GM23338 (cell line): ENCODE measurements at regions not wholly inside any gene's neighbourhood (a gene's known extent, or its start where the extent isn't known, plus 50 kb on each side); places are given as distances from the start of the nearest gene placed in this dataset.

Experiments
- ATAC-seq: fragments of 200-7000 bp; cut with Tn5 transposase; 3 replicates; pipeline ENCODE4 v1.9.1; 2020
- DNase-seq: peaks from one replicate; pipeline ENCODE4 v3.0.0-alpha.2; 2015; ENCODE audit warnings: low spot score
- H2AFZ ChIP-seq: fragments of 200-600 bp; sonication (generic); 2 replicates; pipeline ENCODE4 v1.8.0; 2016; ENCODE audit warnings: antibody characterized with exemption, mild to moderate bottlenecking, moderate library complexity
- H3F3A ChIP-seq: fragments of 200-600 bp; sonication (generic); replicated peaks from 2 replicates; pipeline ENCODE4 v1.8.0; 2017; ENCODE audit warnings: antibody characterized with exemption, mixed run types, low read depth
- H3K27ac ChIP-seq: fragments of 200-600 bp; sonication (generic); 2 replicates; pipeline ENCODE4 v1.6.1; 2016; ENCODE audit warnings: low read depth
- H3K27me3 ChIP-seq: fragments of 200-600 bp; sonication (generic); 2 replicates; pipeline ENCODE4 v1.8.0; 2016; ENCODE audit warnings: mild to moderate bottlenecking, mixed run types, moderate library complexity; ENCODE audit not compliant: insufficient read depth
- H3K36me3 ChIP-seq: fragments of 200-600 bp; sonication (generic); 2 replicates; pipeline ENCODE4 v1.8.0; 2016; ENCODE audit warnings: mild to moderate bottlenecking; ENCODE audit not compliant: insufficient read depth
- H3K4me1 ChIP-seq: fragments of 200-600 bp; sonication (generic); 2 replicates; pipeline ENCODE4 v1.8.0; 2016; ENCODE audit warnings: mild to moderate bottlenecking, moderate library complexity; ENCODE audit not compliant: insufficient read depth
- H3K4me2 ChIP-seq: fragments of 200-600 bp; sonication (generic); 2 replicates; pipeline ENCODE4 v1.7.1; 2017; ENCODE audit warnings: mixed run types
- H3K4me3 ChIP-seq: fragments of 200-600 bp; sonication (generic); 2 replicates; pipeline ENCODE4 v1.6.1; 2016; ENCODE audit warnings: mixed run types
- H3K79me2 ChIP-seq: fragments of 200-600 bp; sonication (generic); replicated peaks from 2 replicates; pipeline ENCODE4 v1.8.0; 2017; ENCODE audit warnings: mild to moderate bottlenecking; ENCODE audit not compliant: insufficient read depth
- H3K9me2 ChIP-seq: fragments of 200-600 bp; sonication (generic); 2 replicates; pipeline ENCODE4 v1.8.0; 2017; ENCODE audit not compliant: insufficient read depth
- H4K20me1 ChIP-seq: fragments of 200-600 bp; sonication (generic); replicated peaks from 2 replicates; pipeline ENCODE4 v1.8.0; 2017; ENCODE audit warnings: mild to moderate bottlenecking; ENCODE audit not compliant: insufficient read depth
- H3K27ac Mint-ChIP-seq: 2 replicates; pipeline ENCODE4 v1.8.0; 2020; ENCODE audit warnings: inconsistent platforms, mild to moderate bottlenecking, moderate library complexity, mixed read lengths
- H3K27me3 Mint-ChIP-seq: 3 replicates; pipeline ENCODE4 v1.8.0; 2022; ENCODE audit warnings: low read depth, mild to moderate bottlenecking, moderate library complexity, mixed read lengths, inconsistent platforms; ENCODE audit not compliant: insufficient read depth, poor library complexity
- H3K36me3 Mint-ChIP-seq: 3 replicates; pipeline ENCODE4 v1.8.0; 2021; ENCODE audit warnings: low read depth, mild to moderate bottlenecking, inconsistent platforms, moderate library complexity, mixed read lengths
- H3K4me1 Mint-ChIP-seq: 3 replicates; pipeline ENCODE4 v1.8.0; 2020; ENCODE audit warnings: mild to moderate bottlenecking, inconsistent platforms, mixed read lengths
- H3K4me3 Mint-ChIP-seq: 3 replicates; pipeline ENCODE4 v1.8.0; 2021; ENCODE audit warnings: moderate library complexity, mild to moderate bottlenecking, inconsistent platforms, mixed read lengths
- H3K9me3 Mint-ChIP-seq: 3 replicates; pipeline ENCODE4 v1.8.0; 2020; ENCODE audit warnings: moderate library complexity, mild to moderate bottlenecking, inconsistent platforms, mixed read lengths
- CREB1 ChIP-seq: fragments of 250-450 bp; sonication (Bioruptor Pico); IDR thresholded peaks from 2 replicates; pipeline ENCODE4 v1.5.0; 2020; ENCODE audit warnings: low read depth, mild to moderate bottlenecking, moderate library complexity
- CTCF ChIP-seq, 2 experiments: fragments of 200-600 bp in 1 of 2; sonication (generic) in 1 of 2; conservative IDR thresholded peaks; 2 replicates each; pipeline versions ENCODE4 v1.5.1 to v1.6.1; 2016 to 2017; ENCODE audit warnings: antibody characterized with exemption in 2 of 2, low read depth in 2 of 2, mild to moderate bottlenecking in 2 of 2, moderate library complexity in 1 of 2
- ETS1 ChIP-seq: IDR thresholded peaks from 2 replicates; pipeline ENCODE4 v1.6.1; 2016; ENCODE audit warnings: antibody characterized with exemption
- EZH2 ChIP-seq: fragments of 200-600 bp; sonication (generic); IDR thresholded peaks from one replicate; pipeline ENCODE4 v1.8.0; 2017; ENCODE audit warnings: antibody characterized with exemption, mild to moderate bottlenecking, low read depth; ENCODE audit not compliant: unreplicated experiment
- JUNB ChIP-seq: IDR thresholded peaks from one replicate; pipeline ENCODE4 v1.6.1; 2016; ENCODE audit warnings: antibody characterized with exemption; ENCODE audit not compliant: unreplicated experiment
- NANOG ChIP-seq: IDR thresholded peaks from 2 replicates; pipeline ENCODE4 v1.6.1; 2016; ENCODE audit warnings: antibody characterized with exemption, borderline replicate concordance
- POLR2AphosphoS5 ChIP-seq: IDR thresholded peaks from 2 replicates; pipeline ENCODE4 v1.6.1; 2016; ENCODE audit warnings: antibody characterized with exemption, low read depth
- REST ChIP-seq: IDR thresholded peaks from one replicate; pipeline ENCODE4 v1.6.1; 2018; ENCODE audit warnings: antibody characterized with exemption; ENCODE audit not compliant: unreplicated experiment
- STAT1 ChIP-seq: IDR thresholded peaks from one replicate; pipeline ENCODE4 v1.6.1; 2016; ENCODE audit warnings: antibody characterized with exemption; ENCODE audit not compliant: unreplicated experiment
- ZNF114 ChIP-seq: fragments of 250-450 bp; sonication (Bioruptor Pico); IDR thresholded peaks from 2 replicates; pipeline ENCODE4 v1.5.0; 2020; ENCODE audit warnings: mild to moderate bottlenecking, moderate library complexity
- ZNF331 ChIP-seq: fragments of 250-450 bp; sonication (Bioruptor Pico); IDR thresholded peaks from 2 replicates; pipeline ENCODE4 v1.5.0; 2020; ENCODE audit warnings: low read depth, mild to moderate bottlenecking, moderate library complexity

- TF ChIP-seq REST (no peak), JUNB (no peak), CREB1 (CRISPR knock-in tag) (no peak), NANOG (no peak), ETS1 (no peak), EZH2 (no peak), CTCF (conservative IDR thresholded peaks at IDR 0.05; ENCODE audit: low read depth in 2 of 2) (no peak), STAT1 (no peak)
Observed at GRCh38 chr2:8567469-8568260, 114.2 kb upstream of the ID2 start (continued).

GRCh38 chr2:8568543-8569302, 113.1 kb upstream of the ID2 start:
- no peaks in the 10 kb centered on the region for H3K79me2 ChIP-seq
- no peaks in the 10 kb centered on the region for H3F3A ChIP-seq
- no peak overlapping the region for H3K4me2 ChIP-seq
- no peak overlapping the region for H3K27ac Mint-ChIP-seq
- H3K9me3 Mint-ChIP-seq, result no peaks in the 10 kb centered on the region
- H4K20me1 ChIP-seq, result no peaks in the 10 kb centered on the region
- H3K27me3 Mint-ChIP-seq, result peaks cover 15% of the 10 kb centered on the region
- H3K4me1 ChIP-seq, result 0 out of 2 replicates have a peak, but pooled peaks cover 6% of the 10 kb centered on the region
- DNase-seq (no peak), ATAC-seq (no peak)
- no peaks in the 10 kb centered on the region for H3K27me3 ChIP-seq
- H3K9me2 ChIP-seq, result no peaks in the 10 kb centered on the region
- no peak overlapping the region for H3K27ac ChIP-seq
- no peak overlapping the region for H2AFZ ChIP-seq
- no peaks in the 10 kb centered on the region for H3K36me3 Mint-ChIP-seq
- H3K4me3 Mint-ChIP-seq, result no peak overlapping the region
- H3K4me1 Mint-ChIP-seq, result peaks cover 15% of the 10 kb centered on the region
- no peaks in the 10 kb centered on the region for H3K36me3 ChIP-seq
- H3K4me3 ChIP-seq, result no peak overlapping the region
- TF ChIP-seq JUNB (no peak), POLR2AphosphoS5 (no peak), ZNF114 (CRISPR knock-in tag) (no peak), STAT1 (no peak), ZNF331 (CRISPR knock-in tag) (no peak), CREB1 (CRISPR knock-in tag) (no peak), NANOG (no peak)
